ENCODE measurements at regions not wholly inside any gene's neighbourhood (a gene's known extent, or its start where the extent isn't known, plus 50 kb on each side); places are given as distances from the start of the nearest gene placed in this dataset.

GRCh38 chr17:71405101-71405500, 715.7 kb upstream of the SOX9 start:
- no peak for DNase-seq

- no peak for DNase-seq
Observed at GRCh38 chr17:71407981-71408380, 712.8 kb upstream of the SOX9 start.

- DNase-seq: no peak
Observed at GRCh38 chr17:71409137-71409536, 711.7 kb upstream of the SOX9 start.

GRCh38 chr17:71409712-71410111, 711.1 kb upstream of the SOX9 start:
- DNase-seq: no peak

- peak in 1 of 4 experiments; percentile 7 for DNase-seq
Observed at GRCh38 chr17:71412803-71413202, 708.0 kb upstream of the SOX9 start.

- no peak for DNase-seq
Observed at GRCh38 chr17:71413935-71414334, 706.9 kb upstream of the SOX9 start.

GRCh38 chr17:71417142-71417541, 703.7 kb upstream of the SOX9 start:
- no peak for DNase-seq

- no peak for DNase-seq
Observed at GRCh38 chr17:71422968-71423367, 697.9 kb upstream of the SOX9 start.

- DNase-seq: no peak
Observed at GRCh38 chr17:71423871-71424546, 696.8 kb upstream of the SOX9 start.

- DNase-seq: no peak
Observed at GRCh38 chr17:71427801-71428200, 693.0 kb upstream of the SOX9 start.

- DNase-seq: no peak
Observed at GRCh38 chr17:71428897-71429296, 691.9 kb upstream of the SOX9 start.

- DNase-seq: no peak
Observed at GRCh38 chr17:71430281-71430680, 690.5 kb upstream of the SOX9 start.

GRCh38 chr17:71431146-71431545, 689.7 kb upstream of the SOX9 start:
- DNase-seq: no peak

- no peak for DNase-seq
Observed at GRCh38 chr17:71432378-71433315, 688.2 kb upstream of the SOX9 start.

GRCh38 chr17:71434716-71435115, 686.1 kb upstream of the SOX9 start:
- DNase-seq: no peak

- no peak for DNase-seq
Observed at GRCh38 chr17:71436479-71436878, 684.3 kb upstream of the SOX9 start.

- DNase-seq: no peak
Observed at GRCh38 chr17:71437166-71437565, 683.7 kb upstream of the SOX9 start.

- no peak for DNase-seq
Observed at GRCh38 chr17:71438631-71439146, 682.1 kb upstream of the SOX9 start.

GRCh38 chr17:71440513-71440912, 680.3 kb upstream of the SOX9 start:
- DNase-seq: no peak

- DNase-seq: no peak
Observed at GRCh38 chr17:71441098-71441497, 679.7 kb upstream of the SOX9 start.

GRCh38 chr17:71444078-71444477, 676.7 kb upstream of the SOX9 start:
- no peak for DNase-seq

- no peak for DNase-seq
Observed at GRCh38 chr17:71446645-71447437, 674.0 kb upstream of the SOX9 start.

- no peak for DNase-seq
Observed at GRCh38 chr17:71447644-71448043, 673.2 kb upstream of the SOX9 start.
